Vagina (tissue), 2 donors: ENCODE measurements at regions not wholly inside any gene's neighbourhood (a gene's known extent, or its start where the extent isn't known, plus 50 kb on each side); places are given as distances from the start of the nearest gene placed in this dataset.

Experiments used
- DNase-seq, 2 donors: peaks; one replicate each; pipeline ENCODE4 v3.0.0-alpha.2; 2017; ENCODE audit errors: extremely low spot score in 2 of 2
- H3K27ac ChIP-seq: fragments of 200-600 bp; sonication (generic); one replicate; pipeline ENCODE4 v1.5.1; 2019
- H3K27me3 ChIP-seq: fragments of 200-600 bp; sonication (generic); one replicate; pipeline ENCODE4 v1.5.1; 2019
- H3K36me3 ChIP-seq, 2 donors: fragments of 200-600 bp; sonication (generic); one replicate each; pipeline ENCODE4 v1.5.1; 2017 to 2019
- H3K4me1 ChIP-seq: fragments of 200-600 bp; sonication (generic); one replicate; pipeline ENCODE4 v1.5.1; 2019
- H3K4me3 ChIP-seq, 2 donors: fragments of 200-600 bp; sonication (generic); 1 replicate in 1 of 2; 2 replicates in 1 of 2; pipeline ENCODE4 v1.5.1; 2016 to 2019
- H3K9me3 ChIP-seq: fragments of 200-600 bp; sonication (generic); one replicate; pipeline ENCODE4 v1.5.1; 2019
- CTCF ChIP-seq, 3 experiments: fragments of 450-650 bp in 2 of 3; fragments of 200-600 bp in 1 of 3; sonication (generic) in 1 of 3; IDR thresholded peaks; one replicate each; pipeline ENCODE4 v1.5.1; 2017 to 2019; ENCODE audit warnings: antibody characterized with exemption in 3 of 3, mild to moderate bottlenecking in 2 of 3, moderate library complexity in 2 of 3
- POLR2A ChIP-seq, 2 donors: fragments of 450-650 bp; IDR thresholded peaks; one replicate each; pipeline ENCODE4 v1.6.1; 2017; ENCODE audit warnings: antibody characterized with exemption in 2 of 2, mild to moderate bottlenecking in 2 of 2, moderate library complexity in 2 of 2
- POLR2AphosphoS5 ChIP-seq, 2 donors: sonication (generic); formaldehyde crosslinking; IDR thresholded peaks; one replicate each; pipeline ENCODE4 v1.9.0; 2017; ENCODE audit warnings: antibody characterized with exemption in 2 of 2, mild to moderate bottlenecking in 2 of 2, low read depth in 1 of 2; ENCODE audit not compliant: insufficient read depth in 1 of 2
- intact Hi-C: fragments of 100-400 bp; cut with DNase I; formaldehyde crosslinking; loops from one replicate; pipeline ENCODE4 v1.15.1; 2023

GRCh38 chr6:169854813-169855212 is 103.4 kb downstream of the ERMARD start:
- H3K27ac ChIP-seq: no peak overlapping the region
- H3K9me3 ChIP-seq: no peaks in the 10 kb centered on the region
- H3K36me3 ChIP-seq: no peaks in the 10 kb centered on the region
- H3K27me3 ChIP-seq: no peaks in the 10 kb centered on the region
- no peaks in the 10 kb centered on the region for H3K4me1 ChIP-seq
- TF ChIP-seq POLR2AphosphoS5 (IDR thresholded peaks at IDR 0.05; ENCODE audit: insufficient read depth in 1 of 2, low read depth in 1 of 2) (no peak), CTCF (IDR thresholded peaks at IDR 0.05) (no peak), POLR2A (IDR thresholded peaks at IDR 0.05) (no peak)
- H3K4me3 ChIP-seq: no peak overlapping the region
- DNase-seq: peak in 1 of 2 donors; percentile 31
- intact Hi-C loops: no loop called here

- TF ChIP-seq POLR2AphosphoS5 (IDR thresholded peaks at IDR 0.05; ENCODE audit: insufficient read depth in 1 of 2, low read depth in 1 of 2) (no peak), CTCF (IDR thresholded peaks at IDR 0.05) (no peak), POLR2A (IDR thresholded peaks at IDR 0.05) (no peak)
- Histone ChIP-seq H3K4me3 (no peak overlapping the region), H3K9me3 (no peaks in the 10 kb centered on the region), H3K36me3 (no peaks in the 10 kb centered on the region), H3K4me1 (no peaks in the 10 kb centered on the region), H3K27ac (no peak overlapping the region), H3K27me3 (no peaks in the 10 kb centered on the region)
- intact Hi-C loops: no loop called here
- DNase-seq: peak; percentile 81 to 87
Measured at GRCh38 chr6:169854083-169854725, 102.8 kb downstream of the ERMARD start.

GRCh38 chr6:169853196-169854082 is 102.0 kb downstream of the ERMARD start:
- Histone ChIP-seq H3K36me3 (no peaks in the 10 kb centered on the region), H3K4me3 (no peak overlapping the region), H3K27ac (no peak overlapping the region), H3K9me3 (no peaks in the 10 kb centered on the region), H3K4me1 (no peaks in the 10 kb centered on the region), H3K27me3 (no peaks in the 10 kb centered on the region)
- intact Hi-C loops: no loop called here
- no peak for TF ChIP-seq POLR2AphosphoS5 (IDR thresholded peaks at IDR 0.05; ENCODE audit: insufficient read depth in 1 of 2, low read depth in 1 of 2)
- TF ChIP-seq CTCF (IDR thresholded peaks at IDR 0.05): no peak
- TF ChIP-seq POLR2A (IDR thresholded peaks at IDR 0.05): no peak
- peak in 1 of 2 donors; percentile 91 for DNase-seq

GRCh38 chr6:169852504-169853195 is 101.2 kb downstream of the ERMARD start:
- Histone ChIP-seq H3K27me3 (no peaks in the 10 kb centered on the region), H3K9me3 (no peaks in the 10 kb centered on the region), H3K4me3 (no peak overlapping the region), H3K27ac (no peak overlapping the region), H3K4me1 (no peaks in the 10 kb centered on the region), H3K36me3 (no peaks in the 10 kb centered on the region)
- TF ChIP-seq POLR2A (IDR thresholded peaks at IDR 0.05) (no peak), POLR2AphosphoS5 (IDR thresholded peaks at IDR 0.05; ENCODE audit: insufficient read depth in 1 of 2, low read depth in 1 of 2) (no peak), CTCF (IDR thresholded peaks at IDR 0.05) (no peak)
- intact Hi-C loops: no loop called here
- DNase-seq: peak; percentile 64 to 67
